Gastroesophageal sphincter (tissue), 4 donors: ENCODE measurements at regions not wholly inside any gene's neighbourhood (a gene's known extent, or its start where the extent isn't known, plus 50 kb on each side); places are given as distances from the start of the nearest gene placed in this dataset.
"Not testable (repeated sequence)": the region's sequence is repeated elsewhere in the genome, so short reads cannot be mapped to it uniquely, and the experiment has no call there.

Source experiments
- ATAC-seq: fragments of 150-250 bp; one replicate; pipeline ENCODE4 v1.9.1; 2016; ENCODE audit warnings: mild to moderate bottlenecking, moderate library complexity
- H3K27ac ChIP-seq, 4 donors: fragments of 200-600 bp; sonication (generic) in 3 of 4; 1 replicate in 3 of 4; 2 replicates in 1 of 4; pipeline ENCODE4 v1.5.1; 2016 to 2019
- H3K27me3 ChIP-seq: fragments of 200-600 bp; sonication (generic); one replicate; pipeline ENCODE4 v1.5.1; 2019
- H3K36me3 ChIP-seq, 2 donors: fragments of 200-600 bp; sonication (generic); one replicate each; pipeline ENCODE4 v1.5.1; 2019; ENCODE audit warnings: control low read depth in 1 of 2
- H3K4me1 ChIP-seq, 3 donors: fragments of 200-600 bp; sonication (generic); 1 replicate in 2 of 3; 2 replicates in 1 of 3; pipeline ENCODE4 v1.5.1; 2016 to 2019; ENCODE audit warnings: control low read depth in 2 of 3
- H3K4me3 ChIP-seq, 2 donors: fragments of 200-600 bp; sonication (generic); one replicate each; pipeline ENCODE4 v1.5.1; 2019; ENCODE audit warnings: mild to moderate bottlenecking in 1 of 2, moderate library complexity in 1 of 2
- H3K9me3 ChIP-seq, 3 donors: fragments of 200-600 bp; sonication (generic); one replicate each; pipeline ENCODE4 v1.5.1; 2017 to 2019; ENCODE audit warnings: control low read depth in 2 of 3
- EP300 ChIP-seq: sonication (generic); formaldehyde crosslinking; IDR thresholded peaks from one replicate; pipeline ENCODE4 v1.6.1; 2017; ENCODE audit warnings: antibody characterized with exemption, mild to moderate bottlenecking
- POLR2A ChIP-seq, 2 donors: fragments of 450-650 bp; IDR thresholded peaks; one replicate each; pipeline ENCODE4 v1.6.1; 2017; ENCODE audit warnings: antibody characterized with exemption in 2 of 2, mild to moderate bottlenecking in 2 of 2, moderate library complexity in 1 of 2
- POLR2AphosphoS5 ChIP-seq: sonication (generic); formaldehyde crosslinking; IDR thresholded peaks from one replicate; pipeline ENCODE4 v1.6.1; 2017; ENCODE audit warnings: antibody characterized with exemption
- WGBS, 2 donors: methylation state at CpG; one replicate each; pipeline ENCODE4 v1.1.5; 2018; ENCODE audit warnings: low coverage in 1 of 2; 5-methylcytosine and 5-hydroxymethylcytosine counted together
- TF ChIP-seq, protein P1 (sequence below), 4 experiments: fragments of 200-600 bp in 2 of 4; fragments of 450-650 bp in 2 of 4; sonication (generic) in 1 of 4; IDR thresholded peaks; one replicate each; pipeline ENCODE4 v1.5.1; 2017 to 2019; ENCODE audit warnings: antibody characterized with exemption in 4 of 4, mild to moderate bottlenecking in 2 of 4, moderate library complexity in 2 of 4

DNA sequence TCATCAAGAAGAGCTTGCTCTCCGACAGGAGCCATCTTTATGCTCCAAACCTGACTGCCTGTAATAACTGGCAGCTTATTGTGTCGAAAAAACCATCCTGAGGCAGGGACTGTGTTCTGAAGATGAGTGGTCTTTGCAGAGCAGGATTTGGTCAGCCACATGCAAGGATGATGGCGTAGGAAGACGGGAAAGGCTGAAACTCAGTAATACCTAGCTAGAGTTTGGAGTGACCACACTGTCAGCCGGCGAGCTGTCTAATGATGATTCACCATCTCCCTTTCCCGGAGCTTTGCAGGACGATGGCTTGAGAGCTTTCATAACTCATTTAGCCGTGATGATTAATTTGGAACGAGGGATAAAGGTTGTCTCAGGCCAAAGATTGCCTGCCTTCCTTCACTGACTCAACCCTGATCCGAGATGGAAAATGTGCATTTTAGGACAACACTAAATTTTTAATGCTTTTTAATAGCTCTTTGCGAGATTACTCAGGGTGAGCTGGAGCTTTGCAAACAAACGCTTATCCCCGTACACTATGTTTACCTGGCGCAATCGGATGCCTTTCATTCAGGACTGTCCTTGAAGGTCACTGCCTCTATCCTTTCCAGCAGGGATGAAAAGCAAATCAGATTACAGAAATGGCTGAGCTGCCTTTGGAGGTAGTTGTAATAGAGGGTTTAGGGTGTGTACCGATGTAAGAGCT, 288.5 kb downstream of the ASMT start:
- peaks cover 0 to 27% (median 0%) of the 10 kb centered on the region in 3 donors for H3K9me3 ChIP-seq
- no peaks in the 10 kb centered on the region for H3K36me3 ChIP-seq
- WGBS, 2 donors, result 64 to 79% methylated on average over 12 to 13 of the region's 17 CpGs
- H3K27ac ChIP-seq, result no peak overlapping the region
- H3K4me3 ChIP-seq, result no peak overlapping the region
- ATAC-seq, result no peak
- no peak for TF ChIP-seq POLR2A (IDR thresholded peaks at IDR 0.05)
- no peak for TF ChIP-seq POLR2AphosphoS5
- TF ChIP-seq EP300, result no peak
- TF ChIP-seq, protein P1, sequence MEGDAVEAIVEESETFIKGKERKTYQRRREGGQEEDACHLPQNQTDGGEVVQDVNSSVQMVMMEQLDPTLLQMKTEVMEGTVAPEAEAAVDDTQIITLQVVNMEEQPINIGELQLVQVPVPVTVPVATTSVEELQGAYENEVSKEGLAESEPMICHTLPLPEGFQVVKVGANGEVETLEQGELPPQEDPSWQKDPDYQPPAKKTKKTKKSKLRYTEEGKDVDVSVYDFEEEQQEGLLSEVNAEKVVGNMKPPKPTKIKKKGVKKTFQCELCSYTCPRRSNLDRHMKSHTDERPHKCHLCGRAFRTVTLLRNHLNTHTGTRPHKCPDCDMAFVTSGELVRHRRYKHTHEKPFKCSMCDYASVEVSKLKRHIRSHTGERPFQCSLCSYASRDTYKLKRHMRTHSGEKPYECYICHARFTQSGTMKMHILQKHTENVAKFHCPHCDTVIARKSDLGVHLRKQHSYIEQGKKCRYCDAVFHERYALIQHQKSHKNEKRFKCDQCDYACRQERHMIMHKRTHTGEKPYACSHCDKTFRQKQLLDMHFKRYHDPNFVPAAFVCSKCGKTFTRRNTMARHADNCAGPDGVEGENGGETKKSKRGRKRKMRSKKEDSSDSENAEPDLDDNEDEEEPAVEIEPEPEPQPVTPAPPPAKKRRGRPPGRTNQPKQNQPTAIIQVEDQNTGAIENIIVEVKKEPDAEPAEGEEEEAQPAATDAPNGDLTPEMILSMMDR (IDR thresholded peaks at IDR 0.05), result no peak
- no peaks in the 10 kb centered on the region for H3K4me1 ChIP-seq
- H3K27me3 ChIP-seq, result peaks cover 14% of the 10 kb centered on the region

DNA sequence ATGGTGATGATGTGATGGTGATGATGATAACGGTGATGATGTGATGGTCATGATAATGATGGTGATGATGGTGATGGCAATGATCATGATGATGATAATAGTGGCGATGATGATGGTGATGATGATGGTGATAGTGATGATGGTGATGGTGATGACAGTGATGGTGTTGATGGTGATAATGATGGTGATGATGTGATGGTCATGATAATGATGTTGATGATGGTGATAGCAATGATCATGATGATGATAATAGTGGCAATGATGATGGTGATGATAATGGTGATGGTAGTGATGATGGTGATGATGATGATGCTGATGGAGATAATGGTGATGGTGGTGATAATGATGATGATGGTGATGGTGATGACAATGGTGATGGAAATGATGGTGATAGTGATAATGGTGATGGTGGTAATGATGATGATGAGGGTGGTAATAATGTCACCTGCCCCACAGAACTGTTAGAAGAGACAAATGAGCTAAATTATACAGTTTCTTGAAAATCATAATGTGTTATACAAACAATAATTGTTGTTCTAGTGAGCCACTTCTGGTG, 289.9 kb downstream of the ASMT start:
- WGBS, 2 donors, result 64 to 87% methylated on average over 2 of the region's 2 CpGs
- Histone ChIP-seq H3K27me3 (peaks cover 14% of the 10 kb centered on the region), H3K27ac (no peak overlapping the region), H3K36me3 (no peaks in the 10 kb centered on the region), H3K4me1 (no peaks in the 10 kb centered on the region), H3K4me3 (no peak overlapping the region), H3K9me3 (peaks cover 0 to 27% (median 0%) of the 10 kb centered on the region in 3 donors)
- no peak for ATAC-seq
- no peak for TF ChIP-seq POLR2A (IDR thresholded peaks at IDR 0.05)
- TF ChIP-seq, protein P1 (IDR thresholded peaks at IDR 0.05), result no peak
- TF ChIP-seq EP300, result no peak
- no peak for TF ChIP-seq POLR2AphosphoS5

DNA sequence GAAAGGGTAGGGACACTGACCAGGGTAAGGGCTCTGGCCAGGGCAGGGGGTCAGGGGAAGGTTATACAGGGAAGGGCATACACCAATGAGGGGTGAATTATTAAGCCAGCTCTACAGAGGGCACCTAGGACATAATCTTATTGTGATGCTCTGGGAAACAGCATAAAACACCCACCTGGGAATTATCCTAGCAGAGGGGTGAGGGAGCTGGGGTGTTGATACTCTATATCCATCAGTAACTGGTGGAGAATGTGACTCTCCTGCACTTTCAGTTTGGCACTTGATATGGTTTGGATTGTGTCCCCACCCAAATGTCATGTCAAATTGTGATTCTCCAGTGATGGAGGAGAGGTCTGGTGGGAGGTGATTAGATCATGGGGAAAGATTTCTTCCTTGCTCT, 291.2 kb downstream of the ASMT start:
- H3K4me1 ChIP-seq, result no peaks in the 10 kb centered on the region
- no peak overlapping the region for H3K4me3 ChIP-seq
- no peak overlapping the region for H3K27ac ChIP-seq
- H3K9me3 ChIP-seq, result peaks cover 0 to 27% (median 0%) of the 10 kb centered on the region in 3 donors
- no peaks in the 10 kb centered on the region for H3K36me3 ChIP-seq
- ATAC-seq, result no peak
- H3K27me3 ChIP-seq, result peaks cover 14% of the 10 kb centered on the region
- no peak for TF ChIP-seq POLR2A (IDR thresholded peaks at IDR 0.05)
- TF ChIP-seq, protein P1 (IDR thresholded peaks at IDR 0.05), result no peak
- TF ChIP-seq POLR2AphosphoS5, result no peak
- TF ChIP-seq EP300, result no peak

DNA sequence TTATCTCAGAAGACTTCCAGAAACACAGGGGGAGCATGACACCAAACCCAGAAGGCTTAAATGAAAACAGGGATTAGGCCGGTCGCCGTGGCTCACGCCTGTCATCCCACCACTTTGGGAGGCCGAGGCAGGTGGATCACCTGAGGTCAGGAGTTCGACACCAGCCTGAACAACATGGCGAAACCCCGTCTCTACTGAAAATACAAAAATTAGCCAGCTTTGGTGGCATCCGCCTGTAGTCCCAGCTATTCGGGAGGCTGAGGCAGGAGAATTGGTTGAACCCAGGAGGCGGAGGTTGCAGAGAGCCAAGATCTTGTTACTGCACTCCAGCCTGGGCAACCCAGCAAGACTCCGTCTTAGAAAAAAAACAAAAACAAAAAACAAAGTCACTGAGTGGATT, 294.1 kb downstream of the ASMT start:
- H3K27me3 ChIP-seq, H3K4me1 ChIP-seq, H3K4me3 ChIP-seq, ATAC-seq, H3K27ac ChIP-seq, H3K36me3 ChIP-seq: not testable (repeated sequence)
- peaks cover 0 to 22% (median 0%) of the 10 kb centered on the region in 3 donors for H3K9me3 ChIP-seq
- 50 to 69% methylated on average over 1 to 6 of the region's 12 CpGs for WGBS, 2 donors

DNA sequence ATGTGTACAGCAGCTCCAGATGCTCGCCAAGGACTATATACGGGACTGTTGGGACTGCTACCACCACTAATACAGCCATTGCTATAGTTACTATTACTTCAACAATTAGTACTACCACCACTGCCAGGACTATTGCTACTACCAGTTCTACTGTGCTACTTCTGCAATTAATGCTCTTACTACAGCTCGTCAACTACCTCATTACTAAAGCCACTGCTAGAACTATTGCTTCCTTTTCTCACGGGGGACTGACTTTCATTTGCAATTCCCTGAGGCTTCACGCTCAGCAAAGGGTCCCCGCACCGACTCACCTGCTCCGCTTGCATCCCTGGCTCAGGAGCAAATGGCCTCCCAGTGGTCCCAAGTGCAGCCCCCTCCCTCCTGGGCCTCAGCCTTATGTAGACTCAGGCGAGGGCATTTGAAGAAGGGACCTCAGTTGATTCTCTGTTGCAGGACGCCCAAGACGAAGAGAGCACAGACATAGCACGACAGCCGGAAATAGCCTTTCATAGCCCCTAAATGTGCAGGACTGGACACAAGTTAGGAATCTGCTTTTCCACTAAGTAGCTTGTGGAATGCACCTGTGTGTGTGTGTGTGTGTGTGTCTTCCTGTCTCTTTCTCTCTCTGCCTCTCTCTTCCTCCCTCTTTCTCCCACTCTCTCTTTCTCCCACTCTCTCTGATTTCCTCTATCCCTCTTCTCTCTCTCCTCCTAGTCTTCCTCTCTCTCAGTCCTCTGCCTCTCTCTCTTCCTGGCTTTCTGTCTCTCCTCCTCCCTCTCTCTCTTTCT, 294.8 kb downstream of the ASMT start:
- ATAC-seq, result no peak
- no peak for TF ChIP-seq POLR2A (IDR thresholded peaks at IDR 0.05)
- no peak for TF ChIP-seq EP300
- no peak for TF ChIP-seq POLR2AphosphoS5
- TF ChIP-seq, protein P1 (IDR thresholded peaks at IDR 0.05), result no peak
- no peaks in the 10 kb centered on the region for H3K36me3 ChIP-seq
- no peak overlapping the region for H3K27ac ChIP-seq
- peaks cover 0 to 22% (median 0%) of the 10 kb centered on the region in 3 donors for H3K9me3 ChIP-seq
- H3K27me3 ChIP-seq, result no peaks in the 10 kb centered on the region
- H3K4me1 ChIP-seq, result no peaks in the 10 kb centered on the region
- 39 to 73% methylated on average over 3 to 13 of the region's 13 CpGs for WGBS, 2 donors
- no peak overlapping the region for H3K4me3 ChIP-seq
